Stimulated activated CD4-positive, alpha-beta T cell treated with anti-CD3 and anti-CD28 coated beads, Interleukin-1b, Interleukin-23, amount 100 ng/mL, for 4 hours (primary cell): ENCODE measurements at regions not wholly inside any gene's neighbourhood (a gene's known extent, or its start where the extent isn't known, plus 50 kb on each side); places are given as distances from the start of the nearest gene placed in this dataset.
"Not testable (repeated sequence)": the region's sequence is repeated elsewhere in the genome, so short reads cannot be mapped to it uniquely, and the experiment has no call there.

Experiments
- DNase-seq, 2 donors: peaks; one replicate each; pipeline ENCODE4 v3.0.0-alpha.2; 2020; ENCODE audit warnings: low read depth in 2 of 2

- no peak for DNase-seq
These were observed 640.4 kb upstream of the ARRDC3 start for GRCh38 chr5:92023555-92023954.

GRCh38 chr5:92023141-92023471 lies 640.0 kb upstream of the ARRDC3 start:
- no peak for DNase-seq

GRCh38 chr5:92022415-92023140 lies 639.5 kb upstream of the ARRDC3 start:
- no peak for DNase-seq

GRCh38 chr5:92019376-92019990 lies 636.4 kb upstream of the ARRDC3 start:
- DNase-seq, result no peak

GRCh38 chr5:92017776-92018175 lies 634.7 kb upstream of the ARRDC3 start:
- DNase-seq, result no peak

- DNase-seq, result not testable (repeated sequence)
These were observed 628.7 kb upstream of the ARRDC3 start for GRCh38 chr5:92011845-92012244.

- no peak for DNase-seq
These were observed 620.7 kb upstream of the ARRDC3 start for GRCh38 chr5:92003806-92004205.

GRCh38 chr5:92002721-92003274 lies 619.7 kb upstream of the ARRDC3 start:
- no peak for DNase-seq

GRCh38 chr5:91998774-91999173 lies 615.7 kb upstream of the ARRDC3 start:
- DNase-seq, result no peak

GRCh38 chr5:91983869-91984268 lies 600.8 kb upstream of the ARRDC3 start:
- DNase-seq, result no peak

- DNase-seq, result no peak
These were observed 595.2 kb upstream of the ARRDC3 start for GRCh38 chr5:91978221-91978882.

- no peak for DNase-seq
These were observed 594.5 kb upstream of the ARRDC3 start for GRCh38 chr5:91977579-91977978.

- DNase-seq, result no peak
These were observed 593.3 kb upstream of the ARRDC3 start for GRCh38 chr5:91976451-91976850.

- DNase-seq, result no peak
These were observed 580.0 kb upstream of the ARRDC3 start for GRCh38 chr5:91963166-91963565.

GRCh38 chr5:91957666-91958065 lies 574.5 kb upstream of the ARRDC3 start:
- DNase-seq, result no peak

- no peak for DNase-seq
These were observed 573.6 kb upstream of the ARRDC3 start for GRCh38 chr5:91956738-91957137.

GRCh38 chr5:91955610-91956009 lies 572.5 kb upstream of the ARRDC3 start:
- no peak for DNase-seq

GRCh38 chr5:91954136-91954535 lies 571.0 kb upstream of the ARRDC3 start:
- DNase-seq, result no peak

GRCh38 chr5:91950328-91950727 lies 567.2 kb upstream of the ARRDC3 start:
- no peak for DNase-seq

- DNase-seq, result no peak
These were observed 563.8 kb upstream of the ARRDC3 start for GRCh38 chr5:91946870-91947269.

- DNase-seq, result no peak
These were observed 558.5 kb upstream of the ARRDC3 start for GRCh38 chr5:91941588-91941987.

GRCh38 chr5:91938441-91938840 lies 555.3 kb upstream of the ARRDC3 start:
- DNase-seq, result no peak

GRCh38 chr5:91937121-91937520 lies 554.0 kb upstream of the ARRDC3 start:
- DNase-seq, result no peak
